DMS79 treated with DMSO at 0.1 percent for 48 hours (cell line): ENCODE measurements at regions not wholly inside any gene's neighbourhood (a gene's known extent, or its start where the extent isn't known, plus 50 kb on each side); places are given as distances from the start of the nearest gene placed in this dataset.

Source experiments
- DNase-seq: peaks from one replicate; lab custom pipeline; 2025; lab: John Stamatoyannopoulos, UW

- DNase-seq: no peak
Observed at GRCh38 chr6:167674486-167674885, 152.2 kb upstream of the AFDN start.

GRCh38 chr6:167676000-167676665 is 150.6 kb upstream of the AFDN start:
- no peak for DNase-seq

- DNase-seq: no peak
Observed at GRCh38 chr6:167676666-167677421, 149.9 kb upstream of the AFDN start.

GRCh38 chr6:167677422-167677789 is 149.3 kb upstream of the AFDN start:
- no peak for DNase-seq

- peak; percentile 37 for DNase-seq
Observed at GRCh38 chr6:167678102-167679101, 148.3 kb upstream of the AFDN start.

GRCh38 chr6:167679122-167679736 is 147.5 kb upstream of the AFDN start:
- no peak for DNase-seq

- no peak for DNase-seq
Observed at GRCh38 chr6:167679790-167680604, 146.7 kb upstream of the AFDN start.

- DNase-seq: no peak
Observed at GRCh38 chr6:167680605-167681149, 146.0 kb upstream of the AFDN start.

GRCh38 chr6:167682125-167682524 is 144.6 kb upstream of the AFDN start:
- DNase-seq: no peak

GRCh38 chr6:167682546-167683027 is 144.1 kb upstream of the AFDN start:
- DNase-seq: no peak

GRCh38 chr6:167683028-167683862 is 143.5 kb upstream of the AFDN start:
- DNase-seq: no peak

- DNase-seq: no peak
Observed at GRCh38 chr6:167684276-167685104, 142.2 kb upstream of the AFDN start.

- peak; percentile 5 for DNase-seq
Observed at GRCh38 chr6:167685654-167686053, 141.1 kb upstream of the AFDN start.

- DNase-seq: no peak
Observed at GRCh38 chr6:167686204-167686893, 140.4 kb upstream of the AFDN start.

GRCh38 chr6:167687116-167687725 is 139.5 kb upstream of the AFDN start:
- no peak for DNase-seq

GRCh38 chr6:167688123-167688522 is 138.6 kb upstream of the AFDN start:
- no peak for DNase-seq

- no peak for DNase-seq
Observed at GRCh38 chr6:167689278-167689677, 137.4 kb upstream of the AFDN start.

GRCh38 chr6:167689751-167690150 is 137.0 kb upstream of the AFDN start:
- DNase-seq: no peak
